ENCODE measurements at regions not wholly inside any gene's neighbourhood (a gene's known extent, or its start where the extent isn't known, plus 50 kb on each side); places are given as distances from the start of the nearest gene placed in this dataset.

GRCh38 chr15:93497291-93497690, 408.3 kb upstream of the RGMA start:
- no peak overlapping the region for H3K9ac ChIP-seq (ENCODE audit: low read length)
- ChIA-PET CTCF (no interaction called here), POLR2A (no interaction called here), RAD21 (ENCODE audit: low non-redundant PET in 1 of 2, low total read pairs in 2 of 2, uncharacterized antibody in 2 of 2, unreplicated experiment in 2 of 2) (no interaction called here)
- no peak overlapping the region for H2AFZ ChIP-seq (ENCODE audit: low read depth, low read length, poor library complexity, severe bottlenecking)
- H3K27ac ChIP-seq (ENCODE audit: low read depth, low read length): no peak overlapping the region
- DNase-seq (ENCODE audit: low read depth, low spot score) (no peak), ATAC-seq (no peak)
- H3K4me3 ChIP-seq (replicated peaks in 1 of 2; ENCODE audit: low read depth in 1 of 2, low read length in 2 of 2): no peak overlapping the region
- no peaks in the 10 kb centered on the region for H3K79me2 ChIP-seq (ENCODE audit: insufficient read depth, low read length)
- no peaks in the 10 kb centered on the region for H3K36me3 ChIP-seq (ENCODE audit: control insufficient read depth in 1 of 2, insufficient read depth in 2 of 2, low read length in 2 of 2)
- intact Hi-C loops (cut with micrococcal nuclease): no loop called here
- TF ChIP-seq SIN3A (IDR thresholded peaks at IDR 0.05; ENCODE audit: low read depth): no peak
- no peaks in the 10 kb centered on the region; the same call in 1 of the 2 replicates for H4K20me1 ChIP-seq (ENCODE audit: insufficient read depth)
- no peaks in the 10 kb centered on the region for H3K9me3 ChIP-seq (ENCODE audit: control insufficient read depth in 1 of 2, insufficient read depth in 1 of 2, low read depth in 1 of 2, low read length in 2 of 2)
- H3K4me1 ChIP-seq (ENCODE audit: control insufficient read depth in 1 of 2, insufficient read depth in 2 of 2, low read length in 2 of 2): no peaks in the 10 kb centered on the region
- H3K9me2 ChIP-seq (ENCODE audit: insufficient read depth): no peaks in the 10 kb centered on the region
- BruUV-seq (replicated peaks): no TSS peak
- no peaks in the 10 kb centered on the region for H3K27me3 ChIP-seq (ENCODE audit: insufficient read depth, low read length)
- no peak overlapping the region for H3K4me2 ChIP-seq (ENCODE audit: low read length)

GRCh38 chr15:93496888-93497287, 407.9 kb upstream of the RGMA start:
- Histone ChIP-seq H2AFZ (ENCODE audit: low read depth, low read length, poor library complexity, severe bottlenecking) (no peak overlapping the region), H3K4me2 (ENCODE audit: low read length) (no peak overlapping the region), H3K36me3 (ENCODE audit: control insufficient read depth in 1 of 2, insufficient read depth in 2 of 2, low read length in 2 of 2) (no peaks in the 10 kb centered on the region), H3K9me2 (ENCODE audit: insufficient read depth) (no peaks in the 10 kb centered on the region), H3K27ac (ENCODE audit: low read depth, low read length) (no peak overlapping the region), H4K20me1 (ENCODE audit: insufficient read depth) (no peaks in the 10 kb centered on the region; the same call in 1 of the 2 replicates), H3K4me3 (replicated peaks in 1 of 2; ENCODE audit: low read depth in 1 of 2, low read length in 2 of 2) (no peak overlapping the region), H3K9ac (ENCODE audit: low read length) (no peak overlapping the region), H3K79me2 (ENCODE audit: insufficient read depth, low read length) (no peaks in the 10 kb centered on the region), H3K27me3 (ENCODE audit: insufficient read depth, low read length) (no peaks in the 10 kb centered on the region), H3K9me3 (ENCODE audit: control insufficient read depth in 1 of 2, insufficient read depth in 1 of 2, low read depth in 1 of 2, low read length in 2 of 2) (no peaks in the 10 kb centered on the region), H3K4me1 (ENCODE audit: control insufficient read depth in 1 of 2, insufficient read depth in 2 of 2, low read length in 2 of 2) (no peaks in the 10 kb centered on the region)
- RAD21 ChIA-PET (ENCODE audit: low non-redundant PET in 1 of 2, low total read pairs in 2 of 2, uncharacterized antibody in 2 of 2, unreplicated experiment in 2 of 2): no interaction called here
- CTCF ChIA-PET: no interaction called here
- no TSS peak for BruUV-seq (replicated peaks)
- intact Hi-C loops (cut with micrococcal nuclease): no loop called here
- POLR2A ChIA-PET: no interaction called here
- TF ChIP-seq RAD21 (IDR thresholded peaks at IDR 0.05; ENCODE audit: low read depth) (no peak), SIN3A (IDR thresholded peaks at IDR 0.05; ENCODE audit: low read depth) (no peak), YY1 (IDR thresholded peaks at IDR 0.05; ENCODE audit: extremely low read depth, insufficient replicate concordance, low read depth, low read length) (no peak), REST (IDR thresholded peaks at IDR 0.05; ENCODE audit: low read depth) (no peak), TCF7L2 (IDR thresholded peaks at IDR 0.05; ENCODE audit: borderline replicate concordance, extremely low read depth, insufficient read depth, insufficient read length) (no peak), ZNF274 (IDR thresholded peaks at IDR 0.05; ENCODE audit: low read depth, low read length) (no peak), JUND (IDR thresholded peaks at IDR 0.05) (no peak), CBX3 (IDR thresholded peaks at IDR 0.05; ENCODE audit: low read depth) (no peak), POLR2A (IDR thresholded peaks at IDR 0.05; ENCODE audit: borderline replicate concordance, extremely low read depth, insufficient read depth, insufficient read length) (no peak), EGR1 (IDR thresholded peaks at IDR 0.05; ENCODE audit: low read depth) (no peak), ATF3 (IDR thresholded peaks at IDR 0.05) (no peak), ZFX (IDR thresholded peaks at IDR 0.05) (no peak), SRF (IDR thresholded peaks at IDR 0.05; ENCODE audit: low read depth) (no peak), SP1 (IDR thresholded peaks at IDR 0.05; ENCODE audit: low read depth) (no peak), EZH2 (IDR thresholded peaks at IDR 0.05) (no peak), POLR2AphosphoS5 (IDR thresholded peaks at IDR 0.05; ENCODE audit: low read depth, low read length) (no peak)
- DNase-seq (ENCODE audit: low read depth, low spot score): no peak
- ATAC-seq: no peak
